ENCODE measurements at regions not wholly inside any gene's neighbourhood (a gene's known extent, or its start where the extent isn't known, plus 50 kb on each side); places are given as distances from the start of the nearest gene placed in this dataset.
"Not testable (repeated sequence)": the region's sequence is repeated elsewhere in the genome, so short reads cannot be mapped to it uniquely, and the experiment has no call there.

DNA sequence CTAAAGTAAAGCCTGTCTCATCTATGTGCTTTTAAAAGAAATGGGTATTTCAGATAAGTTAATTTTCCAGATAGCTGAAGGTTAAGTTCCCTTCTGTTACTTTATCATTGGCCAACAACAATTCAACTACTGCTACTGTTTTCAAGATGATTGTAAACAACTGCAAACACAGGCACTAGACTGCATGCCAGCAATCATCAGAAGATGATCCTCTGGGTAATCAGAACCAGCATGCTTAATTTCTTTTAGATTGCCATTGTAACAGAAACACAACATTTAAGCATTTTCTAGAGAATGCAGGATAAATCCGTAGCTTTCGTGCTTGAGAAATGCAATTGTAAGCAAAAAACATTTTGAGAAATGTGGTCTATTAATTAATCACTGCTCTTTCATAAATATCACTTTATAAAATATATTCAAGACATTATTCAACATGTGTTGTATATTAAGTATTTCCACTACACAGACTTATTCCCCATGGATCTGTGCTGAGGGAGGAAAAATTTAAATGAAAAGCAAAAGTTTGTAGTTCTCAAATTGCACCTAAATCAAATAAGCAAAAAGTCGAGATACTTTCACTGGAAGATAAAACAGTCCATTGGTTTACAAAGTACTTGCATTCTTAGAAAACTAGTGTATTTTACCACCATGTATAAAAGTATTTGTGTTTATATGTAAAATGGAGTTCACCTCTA lies 133.7 kb downstream of the ATL2 start:
- DNase-seq (ENCODE audit: low spot score), result no peak

DNA sequence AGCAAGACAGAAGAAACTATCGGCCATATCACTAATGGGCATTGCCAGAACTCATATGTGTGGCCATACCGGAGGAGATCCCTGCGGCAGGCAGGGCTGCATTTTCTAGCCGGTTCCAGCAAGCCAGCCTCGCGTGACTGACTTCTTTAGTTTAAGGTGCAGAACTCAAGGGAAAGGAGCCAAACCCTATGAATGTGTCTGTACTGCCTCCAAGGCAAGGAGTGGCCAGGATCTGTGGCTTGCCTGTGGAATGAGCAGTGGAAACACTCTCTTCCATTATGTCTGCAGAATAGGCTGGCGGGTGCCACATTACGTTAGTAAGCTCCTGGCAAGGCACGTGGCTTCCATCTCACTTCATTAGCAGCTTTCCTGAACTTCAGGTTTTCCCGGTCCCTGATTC lies 137.6 kb downstream of the ATL2 start:
- no peak for DNase-seq (ENCODE audit: low spot score)

DNA sequence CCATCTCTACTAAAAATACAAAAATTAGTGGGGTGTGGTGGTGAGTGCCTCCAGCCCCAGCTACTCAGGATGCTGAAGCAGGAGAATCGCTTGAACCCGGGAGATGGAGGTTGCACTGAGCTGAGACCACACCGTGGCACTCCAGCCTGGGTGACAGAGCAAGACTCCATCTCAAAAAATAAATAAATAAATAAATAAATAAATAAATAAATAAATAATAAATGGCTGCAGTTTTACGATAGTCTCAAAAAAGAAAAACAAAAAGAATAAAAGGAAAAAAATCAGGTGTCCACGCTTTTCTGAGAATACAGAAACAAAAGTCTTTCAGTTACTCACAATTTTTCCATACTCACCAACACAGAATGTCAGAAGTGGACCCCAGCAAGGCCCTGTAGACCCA lies 138.4 kb downstream of the ATL2 start:
- not testable (repeated sequence) for DNase-seq (ENCODE audit: low spot score)

DNA sequence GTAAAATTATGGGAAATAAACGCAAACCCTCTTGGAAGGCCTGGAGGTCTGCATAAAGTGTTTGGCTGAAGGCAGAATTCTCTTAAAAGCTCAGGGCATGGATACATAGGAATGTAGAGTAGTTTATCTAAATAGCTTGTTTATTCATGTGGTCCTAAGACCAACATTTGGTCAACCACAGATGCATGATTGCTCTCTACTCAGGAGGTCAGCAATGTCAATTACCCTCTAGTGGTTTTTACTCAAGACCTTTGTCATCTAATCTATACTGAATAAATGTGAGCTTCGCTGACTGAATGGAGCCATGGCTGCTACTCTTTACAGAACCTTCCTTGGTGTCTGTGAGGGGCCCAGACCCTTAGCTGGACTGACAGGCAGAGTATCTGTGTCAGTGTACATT lies 139.8 kb downstream of the ATL2 start:
- no peak for DNase-seq (ENCODE audit: low spot score)

DNA sequence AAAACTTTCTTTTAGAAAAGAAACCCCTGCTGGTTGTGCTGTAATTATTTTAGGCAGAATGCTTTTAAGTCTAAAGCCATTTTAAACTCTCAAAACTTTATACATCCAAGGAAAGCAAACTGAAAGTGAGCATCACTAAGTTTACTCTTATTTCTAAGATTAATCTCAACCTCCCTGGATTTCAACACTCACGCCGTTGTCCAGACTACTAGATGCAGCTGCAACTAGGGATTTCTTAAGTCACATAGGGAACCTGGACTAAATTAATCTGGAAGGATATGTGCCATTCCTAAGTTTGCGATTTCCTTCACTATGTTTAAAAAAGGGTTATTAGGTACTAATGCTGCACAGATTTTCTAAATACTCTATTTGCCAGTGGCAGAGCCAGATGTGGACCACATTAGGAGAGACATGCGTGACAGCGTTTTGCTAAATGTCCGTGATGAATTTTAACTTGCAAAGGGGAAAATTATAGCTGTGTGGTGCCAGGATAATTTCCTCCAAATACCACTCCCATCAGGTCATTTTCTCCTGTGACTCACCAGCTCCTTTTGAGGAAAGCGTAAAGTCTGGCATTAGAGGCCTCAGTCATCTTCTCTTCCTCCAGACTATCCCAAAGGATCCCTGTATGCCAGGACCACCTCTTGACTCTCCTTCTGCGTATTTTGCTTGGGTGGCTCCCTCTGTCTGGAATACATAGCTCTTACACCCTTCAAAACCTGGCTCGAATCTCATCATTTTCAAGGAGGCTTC lies 143.7 kb downstream of the ATL2 start:
- DNase-seq (ENCODE audit: low spot score), result no peak

DNA sequence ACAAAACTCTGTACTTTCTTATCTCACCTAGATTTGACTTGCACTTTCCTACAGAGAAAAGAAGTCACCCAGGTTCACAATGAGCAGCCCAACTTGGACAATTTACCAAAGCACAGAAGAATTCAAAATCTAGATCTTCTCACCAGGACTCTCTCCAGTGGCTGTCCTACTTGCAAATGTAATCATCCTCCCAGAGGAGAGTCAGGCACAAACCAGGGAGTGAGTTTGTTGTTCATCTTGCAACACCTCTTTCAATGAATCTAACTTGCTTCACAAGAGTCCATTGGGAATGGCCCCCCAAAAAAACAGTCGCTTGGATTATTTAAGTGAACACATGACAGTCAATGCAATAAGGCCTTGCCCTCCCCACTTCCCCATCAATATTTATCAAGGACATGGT lies 144.6 kb downstream of the ATL2 start:
- no peak for DNase-seq (ENCODE audit: low spot score)

DNA sequence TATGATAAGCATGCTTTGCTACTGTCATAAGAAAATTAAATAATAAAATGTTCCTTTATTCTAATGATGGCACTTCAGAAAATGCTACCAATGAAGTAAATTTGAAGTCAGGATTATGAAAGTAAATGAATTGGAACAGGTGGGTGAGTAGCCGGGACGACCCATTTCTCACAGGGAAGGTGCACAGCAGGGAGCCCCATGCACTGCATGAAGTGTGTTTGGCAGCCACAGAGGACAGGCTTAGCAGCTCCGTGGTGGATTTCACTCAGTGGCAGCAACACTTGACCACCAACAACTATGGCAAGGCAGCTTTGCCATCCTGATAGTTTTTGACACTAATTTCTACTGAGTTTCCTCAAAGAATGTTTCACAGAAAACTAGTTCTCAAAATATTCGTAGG lies 146.3 kb downstream of the ATL2 start:
- DNase-seq (ENCODE audit: low spot score), result no peak

DNA sequence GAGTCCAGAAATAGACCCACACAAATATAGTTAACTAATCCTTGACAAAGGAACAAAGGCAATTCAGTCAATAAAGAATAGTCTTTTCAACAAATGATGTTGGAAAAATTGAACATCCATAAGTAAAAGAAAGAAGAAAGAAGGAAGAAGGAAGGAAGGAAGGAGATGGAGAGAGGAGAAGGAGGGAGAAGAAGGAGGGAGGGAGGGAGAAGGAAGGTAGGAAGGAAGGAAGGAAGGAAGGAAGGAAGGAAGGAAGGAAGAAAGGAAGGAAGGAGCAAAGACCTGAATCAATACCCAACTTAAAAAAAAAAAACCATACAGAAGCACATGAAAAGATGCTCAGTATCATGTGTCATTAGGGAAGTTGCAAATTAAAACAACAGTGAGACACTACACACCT lies 148.3 kb downstream of the ATL2 start:
- DNase-seq (ENCODE audit: low spot score), result no peak

DNA sequence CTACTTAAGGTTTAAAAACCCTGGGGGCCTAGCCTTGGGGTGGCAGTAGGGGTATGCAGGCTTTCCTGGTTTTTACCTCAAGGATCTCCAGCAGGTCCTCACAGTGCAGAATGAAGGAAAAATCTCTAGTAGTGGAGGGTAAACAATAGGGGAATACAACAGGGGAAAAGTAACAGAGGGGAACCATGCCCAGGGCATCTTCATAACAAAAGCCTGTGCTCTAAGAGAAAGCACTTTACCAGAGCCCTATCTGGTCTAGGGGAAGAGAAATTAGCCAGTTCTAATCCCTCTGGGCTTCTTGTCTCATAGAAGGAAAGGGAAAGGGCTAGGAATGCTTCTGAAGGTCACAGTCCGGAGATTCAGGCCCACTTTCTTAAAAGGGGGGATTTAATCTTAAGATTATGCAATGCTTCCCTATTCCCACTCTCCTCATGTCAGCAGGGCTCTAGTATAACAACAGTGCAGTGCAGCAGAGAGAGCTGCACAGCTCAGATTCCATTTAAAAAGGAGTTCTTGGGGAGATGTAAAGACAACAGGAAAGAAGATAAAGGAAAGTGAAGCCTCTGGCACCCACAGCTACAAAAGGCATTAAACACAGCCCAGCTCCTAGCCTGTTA lies 149.0 kb upstream of the CYP1B1 start:
- no peak for DNase-seq (ENCODE audit: low spot score)

DNA sequence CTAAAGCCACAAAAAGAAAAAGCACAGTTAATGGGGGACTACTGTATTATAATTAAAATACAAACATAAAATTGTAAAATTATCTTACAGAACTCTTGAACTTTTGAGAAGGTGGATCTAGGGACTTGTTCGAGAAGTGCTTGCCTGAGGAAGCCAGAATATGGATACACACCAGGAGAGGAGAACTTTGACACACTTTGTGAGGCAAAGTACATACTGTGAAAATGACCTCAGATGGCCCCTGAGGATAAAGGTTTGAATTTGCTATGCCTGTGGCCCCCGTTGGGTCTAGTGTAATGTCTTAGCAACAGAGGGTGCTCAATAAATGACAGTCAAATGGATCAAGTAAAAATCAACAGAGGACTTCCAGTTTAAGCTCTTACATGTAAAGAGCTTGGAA lies 148.2 kb upstream of the CYP1B1 start:
- DNase-seq (ENCODE audit: low spot score), result no peak

DNA sequence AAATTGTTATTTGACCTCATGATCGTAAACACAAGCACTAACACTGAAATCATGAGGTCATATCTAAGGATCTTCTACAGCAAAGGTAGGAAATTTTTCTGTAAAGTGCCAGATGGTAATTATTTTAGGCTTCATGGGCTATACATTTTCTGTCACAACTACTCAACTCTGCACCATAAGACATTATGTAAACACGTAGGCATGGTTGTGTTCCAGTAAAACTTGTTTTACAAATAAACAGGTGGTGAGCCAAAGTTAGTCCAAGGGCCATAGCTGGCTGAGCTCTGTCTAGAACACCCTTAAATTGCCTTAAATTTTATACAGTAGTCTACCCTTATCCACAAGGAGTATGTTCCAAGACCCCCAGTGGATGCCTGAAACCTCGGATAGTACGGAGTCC lies 147.3 kb upstream of the CYP1B1 start:
- DNase-seq (ENCODE audit: low spot score), result no peak

DNA sequence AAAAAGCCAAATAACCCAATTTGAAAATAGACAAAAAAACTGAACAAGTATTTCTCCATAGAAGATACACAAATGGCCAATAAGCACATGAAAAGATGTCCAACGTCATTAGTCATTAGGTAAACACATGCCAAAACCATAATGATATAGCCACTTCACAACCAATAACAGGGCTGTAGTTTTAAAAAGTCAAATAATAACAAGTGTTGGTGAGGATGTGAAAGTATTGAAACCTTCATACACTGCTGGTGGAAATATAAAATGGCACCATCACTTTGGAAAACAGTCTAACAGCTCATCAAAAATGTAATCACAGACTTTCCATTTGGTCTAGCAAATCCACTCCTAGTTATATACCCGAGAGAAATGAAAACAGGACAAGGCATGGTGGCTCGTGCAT lies 144.2 kb upstream of the CYP1B1 start:
- DNase-seq (ENCODE audit: low spot score), result no peak

DNA sequence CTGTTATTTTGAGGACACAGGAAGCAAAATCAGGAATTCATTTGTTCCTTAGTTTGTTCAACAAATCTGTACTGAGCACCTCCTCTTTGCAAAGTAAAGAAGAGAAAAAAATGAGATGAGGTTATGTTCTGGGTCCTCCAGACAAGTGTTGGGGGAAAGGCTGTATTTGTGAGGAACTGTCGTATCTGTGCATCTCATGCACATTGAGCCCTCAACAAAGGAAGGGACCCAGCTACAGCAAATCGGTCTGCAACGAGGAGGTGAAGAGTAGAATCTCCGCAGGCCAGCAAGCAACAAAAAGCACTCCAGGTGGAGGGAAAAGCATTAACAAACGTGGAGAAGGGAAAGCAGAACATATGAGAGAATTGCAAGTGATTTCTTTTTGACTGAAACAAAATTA lies 143.0 kb upstream of the CYP1B1 start:
- no peak for DNase-seq (ENCODE audit: low spot score)

DNA sequence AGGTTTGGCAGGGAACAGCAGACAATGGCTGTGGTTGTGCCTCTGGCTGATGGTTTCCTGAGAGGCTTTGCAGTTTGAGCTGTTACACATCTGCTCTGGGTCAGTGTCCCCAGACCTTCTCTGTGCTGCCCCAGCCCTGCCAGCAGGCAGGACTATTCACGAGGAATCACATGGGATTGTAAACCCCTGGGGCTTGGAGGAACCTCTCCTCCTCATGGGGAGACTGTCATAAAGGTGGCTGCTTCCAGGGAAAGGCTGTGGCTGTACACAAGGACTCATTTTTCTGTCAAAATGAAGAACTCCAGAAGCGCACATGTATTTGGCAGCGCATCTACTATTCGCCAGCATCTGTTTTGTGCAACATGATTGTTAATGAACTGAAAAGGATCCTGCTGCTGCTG lies 142.6 kb upstream of the CYP1B1 start:
- DNase-seq (ENCODE audit: low spot score), result no peak

DNA sequence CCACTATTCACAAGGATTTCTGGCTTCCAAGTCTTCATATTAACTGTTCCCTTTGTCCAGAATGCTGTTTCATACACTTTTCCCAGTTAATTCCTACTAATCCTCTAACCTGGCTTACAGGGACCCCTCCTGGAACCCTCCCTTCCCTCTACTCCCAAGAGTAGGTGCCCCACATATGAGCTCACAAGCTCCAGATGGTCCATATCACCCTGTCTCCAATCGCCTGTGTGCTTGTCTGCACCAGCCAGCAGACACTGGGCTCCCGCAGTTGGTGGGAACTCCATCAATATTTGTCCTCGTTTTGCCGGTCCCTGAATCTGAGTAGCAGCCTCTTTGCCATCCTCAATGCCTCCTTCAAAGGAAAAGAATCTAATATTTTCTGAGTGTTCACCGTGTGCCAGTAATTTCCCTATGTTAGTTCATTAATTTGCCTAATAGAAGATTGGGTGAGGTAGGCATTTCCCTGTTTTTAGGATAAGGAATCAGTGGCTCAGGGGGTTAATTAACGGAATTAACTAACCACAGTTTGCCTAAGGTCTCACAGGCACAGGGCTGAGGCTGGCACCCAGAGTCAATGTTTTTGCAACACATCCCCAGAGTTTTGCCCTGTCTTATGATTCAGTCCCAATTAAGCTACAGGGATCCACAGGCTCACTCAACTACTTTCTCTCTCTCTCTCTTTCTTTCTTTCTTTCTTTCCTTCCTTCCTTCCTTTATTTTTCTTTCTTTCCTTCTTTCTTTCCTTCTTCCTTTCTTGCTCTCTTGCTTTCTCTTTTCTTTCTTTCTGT lies 141.6 kb upstream of the CYP1B1 start:
- no peak for DNase-seq (ENCODE audit: low spot score)

DNA sequence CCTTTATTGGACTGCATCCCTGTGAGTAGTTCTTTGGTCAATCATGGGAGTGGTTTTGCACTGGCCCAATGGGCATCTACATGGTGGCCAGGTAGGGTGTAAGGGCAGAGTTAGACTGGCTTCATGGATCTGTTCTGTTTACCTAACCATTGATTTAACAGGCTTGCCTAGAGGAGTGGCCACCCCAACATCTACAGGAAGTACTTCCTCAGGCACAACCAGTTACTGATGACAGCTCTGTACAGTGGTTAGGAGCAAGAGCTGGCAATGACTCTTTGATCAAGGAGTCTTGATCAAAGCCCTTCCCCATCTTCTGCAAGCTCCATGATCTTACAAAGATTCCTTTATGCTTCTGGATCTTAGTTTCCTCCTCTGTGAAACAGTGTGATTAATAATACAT lies 140.9 kb upstream of the CYP1B1 start:
- no peak for DNase-seq (ENCODE audit: low spot score)

DNA sequence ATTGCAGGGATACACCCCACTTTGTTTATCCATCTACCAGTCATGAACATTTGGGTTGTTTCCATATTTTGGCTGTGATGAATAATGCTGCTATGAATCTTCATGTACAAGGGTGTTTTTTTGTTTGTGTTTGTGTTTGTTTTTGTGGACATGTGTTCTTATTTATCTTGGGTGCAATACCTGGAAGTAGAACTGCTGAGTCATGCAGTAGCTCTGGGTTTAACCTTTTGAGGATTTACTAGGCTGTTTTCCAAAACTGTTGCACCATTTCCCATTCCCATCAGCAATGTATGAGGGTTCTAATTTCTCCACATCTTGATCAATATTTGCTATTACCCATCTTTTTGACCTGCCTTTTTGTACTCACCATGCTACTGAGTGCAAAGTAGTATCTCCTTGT lies 140.0 kb upstream of the CYP1B1 start:
- DNase-seq (ENCODE audit: low spot score), result no peak

DNA sequence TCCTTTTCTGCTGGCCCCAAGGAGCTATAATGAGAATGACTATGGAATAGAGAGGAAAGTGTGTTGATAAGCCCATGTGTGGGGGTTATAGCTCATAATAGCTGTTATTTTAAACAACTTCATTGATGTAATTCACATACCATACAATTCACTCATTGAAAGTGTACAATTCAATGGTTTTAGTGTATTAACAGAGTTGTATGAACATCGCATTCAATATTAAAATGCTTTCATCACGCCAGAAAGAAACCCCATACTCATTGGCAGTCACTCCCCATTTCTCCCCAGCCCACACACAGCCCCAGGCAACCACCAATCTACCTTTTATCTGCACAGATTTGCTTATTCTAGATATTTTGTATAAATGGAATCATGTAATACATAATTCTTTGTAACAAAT lies 139.6 kb upstream of the CYP1B1 start:
- DNase-seq (ENCODE audit: low spot score), result no peak

DNA sequence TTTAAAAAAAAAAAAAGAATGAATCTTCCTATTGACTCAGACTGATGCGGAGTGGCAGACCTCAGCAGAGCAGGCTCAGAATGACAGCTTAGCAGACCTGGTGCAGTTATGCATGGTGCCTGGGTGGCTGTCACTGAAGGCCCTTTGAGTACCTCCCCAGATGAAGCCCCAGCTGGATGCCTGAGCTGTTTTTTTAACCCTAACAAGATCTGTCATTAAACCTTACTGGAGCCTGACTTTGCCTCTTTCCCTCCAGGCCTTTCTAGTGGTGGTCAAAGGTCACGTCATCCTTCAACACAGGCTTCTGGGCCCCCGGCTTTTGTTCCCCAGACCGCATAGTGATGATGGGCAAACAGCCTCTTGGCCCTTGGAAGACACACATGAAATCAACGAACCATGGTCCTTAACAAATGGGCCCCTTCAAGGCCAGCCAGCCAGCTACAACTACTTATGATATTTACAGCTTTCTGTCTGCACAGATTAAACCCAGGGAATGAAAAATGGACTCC lies 138.3 kb upstream of the CYP1B1 start:
- no peak for DNase-seq (ENCODE audit: low spot score)

DNA sequence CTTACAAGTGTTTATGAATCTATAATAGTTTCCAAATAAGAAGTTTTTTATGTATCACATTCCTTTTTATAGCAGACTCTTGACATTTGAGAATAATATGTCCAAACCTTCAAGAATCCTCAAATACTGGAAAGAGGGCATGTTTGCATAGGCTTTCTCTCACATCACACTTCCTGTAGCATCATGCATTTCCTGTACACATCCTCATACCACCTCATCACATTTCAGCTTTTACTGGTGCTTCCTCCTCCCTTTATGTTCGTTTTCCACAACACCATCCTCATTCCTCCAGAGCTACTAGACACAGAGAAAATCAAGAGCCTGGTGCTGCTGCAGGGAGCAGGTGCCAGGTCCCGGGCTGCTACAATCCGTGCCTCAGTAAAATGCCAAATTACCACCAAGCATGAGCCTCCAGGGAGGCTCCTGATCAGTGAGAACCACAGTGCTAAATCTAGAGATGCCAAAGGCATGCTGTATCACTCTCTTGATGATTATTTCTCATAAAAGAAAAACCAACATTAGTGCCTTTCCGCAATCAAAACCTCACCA lies 137.7 kb upstream of the CYP1B1 start:
- no peak for DNase-seq (ENCODE audit: low spot score)

DNA sequence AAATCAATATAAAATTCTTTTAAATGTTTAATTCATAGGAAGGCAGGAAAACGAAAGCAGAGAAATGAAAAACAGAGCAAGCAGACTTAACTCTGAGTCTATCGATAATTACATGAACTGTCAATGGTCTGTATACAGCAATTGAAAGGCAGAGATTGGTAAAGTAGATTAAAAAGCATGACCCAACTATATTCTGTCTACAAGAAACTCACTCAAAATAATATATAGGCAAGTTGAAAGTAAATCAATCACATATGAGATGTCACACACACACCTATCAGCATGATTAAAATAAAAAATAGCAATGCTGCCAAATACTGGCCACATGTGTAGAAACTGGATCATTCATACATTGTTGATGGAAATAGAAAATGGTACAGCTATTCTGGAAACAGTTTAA lies 136.4 kb upstream of the CYP1B1 start:
- DNase-seq (ENCODE audit: low spot score), result no peak

DNA sequence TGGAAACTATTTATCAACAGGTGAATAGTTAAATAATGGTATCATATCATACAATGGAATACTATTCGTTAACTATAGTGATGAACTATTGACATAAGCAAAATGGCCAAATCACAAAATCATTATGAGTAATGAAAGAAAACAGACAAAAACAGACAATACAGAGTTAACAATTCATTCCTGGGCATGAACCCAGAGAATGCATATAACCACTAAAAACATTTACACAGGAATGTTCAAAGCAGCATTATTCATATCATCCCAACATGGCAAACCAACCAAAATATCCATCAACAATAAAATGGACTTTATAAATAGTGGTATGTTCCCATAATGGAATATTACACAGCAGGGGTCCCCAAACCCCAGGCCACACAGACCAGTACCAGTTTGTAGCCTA lies 131.2 kb upstream of the CYP1B1 start:
- DNase-seq (ENCODE audit: low spot score), result no peak

Data from NAMALWA (cell line).